ENCODE measurements at regions not wholly inside any gene's neighbourhood (a gene's known extent, or its start where the extent isn't known, plus 50 kb on each side); places are given as distances from the start of the nearest gene placed in this dataset.

DNA sequence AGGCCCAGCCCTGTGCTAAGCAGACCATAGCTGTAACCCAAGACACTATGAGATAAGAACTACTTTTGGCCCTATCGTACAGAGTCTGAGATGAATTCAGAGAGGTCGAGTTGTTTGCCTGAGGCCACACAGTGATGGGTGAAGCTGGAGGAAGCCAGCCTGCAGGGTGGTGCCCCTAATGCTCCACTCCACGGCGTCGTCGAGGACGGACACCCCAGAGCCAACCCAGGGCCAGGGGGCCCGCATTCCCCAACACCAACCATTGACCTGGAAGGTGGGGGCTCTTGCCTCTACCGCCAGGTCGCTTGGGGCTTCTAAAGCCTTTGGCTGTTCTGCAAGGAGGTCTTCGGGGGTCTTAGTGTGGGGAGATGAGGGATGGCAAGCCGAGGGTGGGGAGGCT is 84.1 kb downstream of the IRF8 start:
- DNase-seq (ENCODE audit: low spot score): peak; percentile 47
- Histone ChIP-seq H3K9me3 (ENCODE audit: severe bottlenecking) (no peaks in the 10 kb centered on the region), H3K4me3 (ENCODE audit: severe bottlenecking) (no peak overlapping the region), H3K36me3 (ENCODE audit: low read depth) (no peaks in the 10 kb centered on the region), H3K27ac (ENCODE audit: poor library complexity, severe bottlenecking) (no peak overlapping the region), H3K4me1 (ENCODE audit: insufficient read depth, poor library complexity, severe bottlenecking) (no peaks in the 10 kb centered on the region), H3K27me3 (ENCODE audit: insufficient read depth, poor library complexity, severe bottlenecking) (peaks cover 77% of the 10 kb centered on the region)
- no peak for TF ChIP-seq CTCF (IDR thresholded peaks at IDR 0.05; ENCODE audit: poor library complexity, severe bottlenecking)
- no peak for ATAC-seq (ENCODE audit: low read depth)

GRCh38 chr16:85983606-85984230 is 84.8 kb downstream of the IRF8 start:
- Histone ChIP-seq H3K36me3 (ENCODE audit: low read depth) (no peaks in the 10 kb centered on the region), H3K27me3 (ENCODE audit: insufficient read depth, poor library complexity, severe bottlenecking) (peaks cover 77% of the 10 kb centered on the region), H3K9me3 (ENCODE audit: severe bottlenecking) (no peaks in the 10 kb centered on the region), H3K4me1 (ENCODE audit: insufficient read depth, poor library complexity, severe bottlenecking) (no peaks in the 10 kb centered on the region), H3K4me3 (ENCODE audit: severe bottlenecking) (no peak overlapping the region), H3K27ac (ENCODE audit: poor library complexity, severe bottlenecking) (no peak overlapping the region)
- no peak for TF ChIP-seq CTCF (IDR thresholded peaks at IDR 0.05; ENCODE audit: poor library complexity, severe bottlenecking)
- ATAC-seq (ENCODE audit: low read depth) (no peak), DNase-seq (ENCODE audit: low spot score) (peak; percentile 40)

DNA sequence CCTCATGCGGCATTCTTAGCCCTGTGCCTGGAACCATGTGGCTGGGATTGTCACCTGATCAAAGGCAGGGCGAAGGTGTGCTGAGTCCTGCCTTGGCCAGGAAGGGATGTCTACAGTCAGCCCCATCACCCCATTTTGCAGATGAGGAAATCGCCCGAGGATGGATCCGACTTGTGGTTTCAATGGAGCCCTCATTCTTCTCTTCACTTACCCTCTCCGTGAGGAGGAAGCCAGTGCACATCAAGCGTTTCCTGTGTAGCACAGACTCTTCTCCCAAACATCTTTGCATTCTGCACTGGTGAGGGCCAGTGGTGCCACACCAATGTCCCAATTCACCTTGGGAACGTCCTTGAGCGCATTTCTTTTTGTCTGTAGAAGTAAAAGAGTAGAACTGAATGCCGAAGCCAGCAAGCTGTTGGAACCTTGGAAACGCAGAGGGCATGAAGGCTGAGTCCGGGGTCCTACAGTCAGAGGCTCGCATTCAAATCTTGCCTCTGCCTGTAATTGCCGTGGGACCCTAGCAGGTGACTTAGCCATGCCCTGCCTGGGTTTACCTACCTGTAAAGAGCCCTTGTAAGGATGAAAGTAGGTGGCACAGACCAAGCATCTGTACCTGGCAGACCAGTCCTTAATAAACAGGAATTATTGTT is 85.4 kb downstream of the IRF8 start:
- Histone ChIP-seq H3K36me3 (ENCODE audit: low read depth) (no peaks in the 10 kb centered on the region), H3K4me1 (ENCODE audit: insufficient read depth, poor library complexity, severe bottlenecking) (no peaks in the 10 kb centered on the region), H3K9me3 (ENCODE audit: severe bottlenecking) (no peaks in the 10 kb centered on the region), H3K27me3 (ENCODE audit: insufficient read depth, poor library complexity, severe bottlenecking) (peaks cover 80% of the 10 kb centered on the region), H3K4me3 (ENCODE audit: severe bottlenecking) (no peak overlapping the region), H3K27ac (ENCODE audit: poor library complexity, severe bottlenecking) (no peak overlapping the region)
- ATAC-seq (ENCODE audit: low read depth) (no peak), DNase-seq (ENCODE audit: low spot score) (no peak)
- TF ChIP-seq CTCF (IDR thresholded peaks at IDR 0.05; ENCODE audit: poor library complexity, severe bottlenecking): no peak

GRCh38 chr16:85984947-85985451 is 86.0 kb downstream of the IRF8 start:
- peak; percentile 33 for DNase-seq (ENCODE audit: low spot score)
- no peaks in the 10 kb centered on the region for H3K9me3 ChIP-seq (ENCODE audit: severe bottlenecking)
- H3K27me3 ChIP-seq (ENCODE audit: insufficient read depth, poor library complexity, severe bottlenecking): peaks cover 80% of the 10 kb centered on the region
- H3K4me3 ChIP-seq (ENCODE audit: severe bottlenecking): no peak overlapping the region
- ATAC-seq (ENCODE audit: low read depth): no peak
- H3K27ac ChIP-seq (ENCODE audit: poor library complexity, severe bottlenecking): no peak overlapping the region
- no peak for TF ChIP-seq CTCF (IDR thresholded peaks at IDR 0.05; ENCODE audit: poor library complexity, severe bottlenecking)
- H3K36me3 ChIP-seq (ENCODE audit: low read depth): no peaks in the 10 kb centered on the region
- H3K4me1 ChIP-seq (ENCODE audit: insufficient read depth, poor library complexity, severe bottlenecking): no peaks in the 10 kb centered on the region
